H9 (cell line): ENCODE measurements at regions not wholly inside any gene's neighbourhood (a gene's known extent, or its start where the extent isn't known, plus 50 kb on each side); places are given as distances from the start of the nearest gene placed in this dataset.

ENCODE experiments used
- DNase-seq: peaks from one replicate; pipeline ENCODE4 v3.0.0-alpha.2; 2017
- H2AFZ ChIP-seq: one replicate; pipeline ENCODE4 v1.6.1; 2013; ENCODE audit warnings: mild to moderate bottlenecking, low read length, control low read depth, moderate library complexity
- H2AK5ac ChIP-seq: 2 replicates; pipeline ENCODE4 v1.6.1; 2013; ENCODE audit warnings: low read length, control low read depth, mixed read lengths; ENCODE audit not compliant: insufficient read length
- H2BK120ac ChIP-seq: one replicate; pipeline ENCODE4 v1.6.1; 2013; ENCODE audit warnings: low read depth, mild to moderate bottlenecking, low read length, control low read depth, inconsistent platforms; ENCODE audit not compliant: poor library complexity, severe bottlenecking
- H2BK12ac ChIP-seq: 2 replicates; pipeline ENCODE4 v1.6.1; 2013; ENCODE audit warnings: low read length, control low read depth, mixed read lengths, low read depth; ENCODE audit not compliant: insufficient read length
- H2BK15ac ChIP-seq: 2 replicates; pipeline ENCODE4 v1.6.1; 2013; ENCODE audit warnings: low read depth, low read length, control low read depth
- H2BK20ac ChIP-seq: one replicate; pipeline ENCODE4 v1.6.1; 2013; ENCODE audit warnings: low read depth, mild to moderate bottlenecking, low read length, control low read depth, inconsistent platforms; ENCODE audit not compliant: poor library complexity, severe bottlenecking
- H2BK5ac ChIP-seq: 2 replicates; pipeline ENCODE4 v1.6.1; 2013; ENCODE audit warnings: low read length, control low read depth, mixed read lengths; ENCODE audit not compliant: insufficient read length
- H3K14ac ChIP-seq: 2 replicates; pipeline ENCODE4 v1.6.1; 2013; ENCODE audit warnings: low read length, control low read depth; ENCODE audit not compliant: insufficient read depth
- H3K18ac ChIP-seq: 2 replicates; pipeline ENCODE4 v1.6.1; 2013; ENCODE audit warnings: low read depth, mild to moderate bottlenecking, mixed read lengths, low read length, control low read depth; ENCODE audit not compliant: insufficient read length
- H3K23ac ChIP-seq: 2 replicates; pipeline ENCODE4 v1.6.1; 2013; ENCODE audit warnings: low read length, control low read depth, mixed read lengths, low read depth; ENCODE audit not compliant: insufficient read length
- H3K23me2 ChIP-seq: 2 replicates; pipeline ENCODE4 v1.6.1; 2013; ENCODE audit warnings: low read depth, mild to moderate bottlenecking, mixed read lengths, low read length, control low read depth; ENCODE audit not compliant: insufficient read length, poor library complexity, severe bottlenecking
- H3K27ac ChIP-seq: 2 replicates; pipeline ENCODE4 v1.5.1; 2013; ENCODE audit warnings: low read length, control low read depth, mixed read lengths, low read depth; ENCODE audit not compliant: insufficient read length
- H3K27me3 ChIP-seq: 2 replicates; pipeline ENCODE4 v1.6.1; 2013; ENCODE audit warnings: low read length, control low read depth, inconsistent platforms; ENCODE audit not compliant: insufficient read depth
- H3K4ac ChIP-seq: 2 replicates; pipeline ENCODE4 v1.6.1; 2013; ENCODE audit warnings: low read depth, mild to moderate bottlenecking, control low read depth, inconsistent platforms, low read length, moderate library complexity
- H3K4me1 ChIP-seq: 2 replicates; pipeline ENCODE4 v1.6.1; 2013; ENCODE audit warnings: low read length, control low read depth, inconsistent platforms; ENCODE audit not compliant: insufficient read depth
- H3K4me2 ChIP-seq: 2 replicates; pipeline ENCODE4 v1.6.1; 2013; ENCODE audit warnings: low read length, control low read depth, mixed read lengths; ENCODE audit not compliant: insufficient read length, insufficient read depth
- H3K56ac ChIP-seq: 2 replicates; pipeline ENCODE4 v1.6.1; 2013; ENCODE audit warnings: low read depth, mild to moderate bottlenecking, mixed read lengths, low read length, control low read depth; ENCODE audit not compliant: insufficient read length
- H3K79me1 ChIP-seq: 2 replicates; pipeline ENCODE4 v1.6.1; 2013; ENCODE audit warnings: low read depth, mild to moderate bottlenecking, moderate library complexity, low read length, control low read depth, inconsistent platforms; ENCODE audit not compliant: insufficient read depth, poor library complexity, severe bottlenecking
- H3K79me2 ChIP-seq: 2 replicates; pipeline ENCODE4 v1.6.1; 2013; ENCODE audit warnings: low read length, control low read depth, inconsistent platforms; ENCODE audit not compliant: insufficient read depth
- H3K9ac ChIP-seq: 2 replicates; pipeline ENCODE4 v1.6.1; 2013; ENCODE audit warnings: low read length, control low read depth, mixed read lengths; ENCODE audit not compliant: insufficient read length; ENCODE audit errors: extremely low read depth
- H3K9me3 ChIP-seq: one replicate; pipeline ENCODE4 v1.6.1; 2013; ENCODE audit warnings: low read depth, low read length, inconsistent platforms; ENCODE audit not compliant: control insufficient read depth
- H3T11ph ChIP-seq: one replicate; pipeline ENCODE4 v1.6.1; 2013; ENCODE audit warnings: mild to moderate bottlenecking, low read length, control low read depth, inconsistent platforms
- H4K20me1 ChIP-seq: one replicate; pipeline ENCODE4 v1.6.1; 2013; ENCODE audit not compliant: control insufficient read depth, insufficient read length, insufficient read depth
- H4K5ac ChIP-seq: 2 replicates; pipeline ENCODE4 v1.6.1; 2013; ENCODE audit warnings: low read depth, mild to moderate bottlenecking, mixed read lengths, low read length, control low read depth; ENCODE audit not compliant: insufficient read length
- H4K8ac ChIP-seq: replicated peaks from 2 replicates; pipeline ENCODE4 v1.6.1; 2013; ENCODE audit warnings: low read length, control low read depth, mixed read lengths, low read depth; ENCODE audit not compliant: insufficient read length
- H4K91ac ChIP-seq: 2 replicates; pipeline ENCODE4 v1.6.1; 2013; ENCODE audit warnings: low read depth, mild to moderate bottlenecking, moderate library complexity, mixed read lengths, low read length, control low read depth; ENCODE audit not compliant: insufficient read length
- H3K27ac Mint-ChIP-seq, 3 experiments: 2 replicates in 2 of 3; 3 replicates in 1 of 3; pipeline ENCODE4 v1.8.0; 2020 to 2021; ENCODE audit warnings: mixed read lengths in 3 of 3, mild to moderate bottlenecking in 1 of 3, moderate library complexity in 1 of 3
- H3K27me3 Mint-ChIP-seq: 2 replicates; pipeline ENCODE4 v1.8.0; 2021; ENCODE audit warnings: low read depth, mild to moderate bottlenecking, moderate library complexity, mixed read lengths
- H3K36me3 Mint-ChIP-seq, 3 experiments: 2 replicates in 2 of 3; 3 replicates in 1 of 3; pipeline ENCODE4 v1.8.0; 2020 to 2021; ENCODE audit warnings: low read depth in 3 of 3, mixed read lengths in 3 of 3; ENCODE audit not compliant: insufficient read depth in 1 of 3
- H3K4me1 Mint-ChIP-seq, 2 experiments: 2 replicates each; pipeline ENCODE4 v1.8.0; 2020; ENCODE audit warnings: mixed read lengths in 2 of 2
- H3K4me3 Mint-ChIP-seq, 2 experiments: 2 replicates in 1 of 2; 3 replicates in 1 of 2; pipeline ENCODE4 v1.8.0; 2020 to 2021; ENCODE audit warnings: mild to moderate bottlenecking in 2 of 2, mixed read lengths in 2 of 2, moderate library complexity in 1 of 2
- H3K9me3 Mint-ChIP-seq, 2 experiments: 2 replicates in 1 of 2; 3 replicates in 1 of 2; pipeline ENCODE4 v1.8.0; 2020; ENCODE audit warnings: mild to moderate bottlenecking in 2 of 2, mixed read lengths in 2 of 2, moderate library complexity in 1 of 2
- CTCF ChIP-seq: fragments of 200-600 bp; sonication (generic); conservative IDR thresholded peaks from 3 replicates; pipeline ENCODE4 v1.8.0; 2021; ENCODE audit warnings: antibody characterized with exemption, mild to moderate bottlenecking
- WGBS: extraction: QIAGEN DNeasy Blood & Tissue Kit; methylation state at CpG from one replicate; pipeline ENCODE4 v1.1.7; 2013; ENCODE audit warnings: missing lambda C conversion rate, low lambda C conversion rate, mixed read lengths; ENCODE audit not compliant: insufficient read length; ENCODE audit errors: extremely low coverage; 5-methylcytosine and 5-hydroxymethylcytosine counted together

DNA sequence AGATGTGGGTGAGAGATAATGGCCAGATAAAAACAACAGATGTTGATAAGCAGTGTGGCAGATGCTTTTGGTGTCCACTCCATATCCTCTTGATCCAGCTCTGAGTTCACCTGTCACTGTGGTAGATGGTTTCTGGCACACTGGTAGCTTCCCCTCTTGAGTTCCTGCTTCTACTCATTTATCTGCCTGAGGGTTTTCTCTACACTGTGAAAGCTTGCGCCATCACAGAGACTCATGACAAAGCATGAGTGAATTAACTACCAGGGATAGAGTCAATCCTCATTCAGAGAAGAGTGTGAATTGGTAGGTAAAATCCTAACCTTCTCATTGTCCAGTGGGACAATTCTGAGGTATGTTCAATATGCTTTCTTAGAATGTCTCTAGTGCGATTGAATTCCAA lies 50.0 kb upstream of the ARHGEF26 start:
- no peak overlapping the region for H3K4ac ChIP-seq
- no peak for DNase-seq
- H2BK5ac ChIP-seq, result no peak overlapping the region
- no peak overlapping the region for H4K8ac ChIP-seq
- H3K27me3 Mint-ChIP-seq, result no peaks in the 10 kb centered on the region; the same call in 1 of the 2 replicates
- no peak overlapping the region for H3K18ac ChIP-seq
- H2BK120ac ChIP-seq, result no peak overlapping the region
- no peak overlapping the region for H3K9ac ChIP-seq
- H3K23me2 ChIP-seq, result no peaks in the 10 kb centered on the region
- no peaks in the 10 kb centered on the region for H3K79me2 ChIP-seq
- no peaks in the 10 kb centered on the region for H3K4me1 ChIP-seq
- no peak overlapping the region for H2BK15ac ChIP-seq
- peaks cover 7 to 8% of the 10 kb centered on the region in 2 experiments; a peak in 3 of 4 replicates for H3K4me1 Mint-ChIP-seq
- H2AFZ ChIP-seq, result no peak overlapping the region
- no peak overlapping the region for H3K56ac ChIP-seq
- no peaks in the 10 kb centered on the region for H4K20me1 ChIP-seq
- H3K79me1 ChIP-seq, result no peaks in the 10 kb centered on the region
- H3K27me3 ChIP-seq, result no peaks in the 10 kb centered on the region
- no peak for TF ChIP-seq CTCF
- H3K14ac ChIP-seq, result no peak overlapping the region
- no peak overlapping the region for H3T11ph ChIP-seq
- H3K36me3 Mint-ChIP-seq, result peaks cover 0 to 3% (median 0%) of the 10 kb centered on the region in 3 experiments; a peak in 2 of 7 replicates
- H3K27ac ChIP-seq, result no peak overlapping the region
- no CpG with 5 or more reads among the region's 2 CpGs for whole genome bisulfite sequencing
- H2AK5ac ChIP-seq, result no peak overlapping the region
- peaks cover 0 to 10% of the 10 kb centered on the region in 2 experiments; a peak in 2 of 5 replicates for H3K9me3 Mint-ChIP-seq
- no peak overlapping the region for H2BK20ac ChIP-seq
- H3K27ac Mint-ChIP-seq, result no peak overlapping the region
- H3K9me3 ChIP-seq, result no peaks in the 10 kb centered on the region
- no peak overlapping the region for H4K91ac ChIP-seq
- H2BK12ac ChIP-seq, result no peak overlapping the region
- H4K5ac ChIP-seq, result no peak overlapping the region
- no peak overlapping the region for H3K23ac ChIP-seq
- no peak overlapping the region for H3K4me2 ChIP-seq
- no peak overlapping the region for H3K4me3 Mint-ChIP-seq
